Ascending aorta (tissue), 2 donors: ENCODE measurements at regions not wholly inside any gene's neighbourhood (a gene's known extent, or its start where the extent isn't known, plus 50 kb on each side); places are given as distances from the start of the nearest gene placed in this dataset.
"Not testable (repeated sequence)": the region's sequence is repeated elsewhere in the genome, so short reads cannot be mapped to it uniquely, and the experiment has no call there.

ENCODE experiments used
- DNase-seq, 2 donors: peaks; one replicate each; pipeline ENCODE4 v3.0.0-alpha.2; 2019; ENCODE audit warnings: low spot score in 2 of 2
- H3K27ac ChIP-seq, 2 donors: fragments of 200-600 bp; sonication (generic); one replicate each; pipeline ENCODE4 v1.5.1; 2016 to 2017; ENCODE audit warnings: mild to moderate bottlenecking in 1 of 2
- H3K27me3 ChIP-seq: fragments of 200-600 bp; sonication (generic); one replicate; pipeline ENCODE4 v1.5.1; 2017
- H3K36me3 ChIP-seq, 2 donors: fragments of 200-600 bp; sonication (generic); one replicate each; pipeline ENCODE4 v1.5.1; 2016
- H3K4me1 ChIP-seq, 2 donors: fragments of 200-600 bp; sonication (generic); one replicate each; pipeline ENCODE4 v1.5.1; 2016 to 2017; ENCODE audit warnings: mild to moderate bottlenecking in 1 of 2
- H3K4me3 ChIP-seq, 2 donors: fragments of 200-600 bp; sonication (generic); one replicate each; pipeline ENCODE4 v1.5.1; 2016 to 2017; ENCODE audit warnings: mild to moderate bottlenecking in 1 of 2
- H3K9me3 ChIP-seq, 2 donors: fragments of 200-600 bp; sonication (generic); one replicate each; pipeline ENCODE4 v1.5.1; 2016
- intact Hi-C: fragments of 100-400 bp; cut with DNase I; formaldehyde crosslinking; loops from one replicate; pipeline ENCODE4 v1.15.1; 2023
- TF ChIP-seq, protein P1 (sequence below), 3 experiments: fragments of 200-600 bp in 2 of 3; fragments of 450-650 bp in 1 of 3; sonication (generic) in 2 of 3; IDR thresholded peaks; one replicate each; pipeline ENCODE4 v1.5.1; 2016 to 2019; ENCODE audit warnings: antibody characterized with exemption in 3 of 3, mild to moderate bottlenecking in 1 of 3, moderate library complexity in 1 of 3

DNA sequence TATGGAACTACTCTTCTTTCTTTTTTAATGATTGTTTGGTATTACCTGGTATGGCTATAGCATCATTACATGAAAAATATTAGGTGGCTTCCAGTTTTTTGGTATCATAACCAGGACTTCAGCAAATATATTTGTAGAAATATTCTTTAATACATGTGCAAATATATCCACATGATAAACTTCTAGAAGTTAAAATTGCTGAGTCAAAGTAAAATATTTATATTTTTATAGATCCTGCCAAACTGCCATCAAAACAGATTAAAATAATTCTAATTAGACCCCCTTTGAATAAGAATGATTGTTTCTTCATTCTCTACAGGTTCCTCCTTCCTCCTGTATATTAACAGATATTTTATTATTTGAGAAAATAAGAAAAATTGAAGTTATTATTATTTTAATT, 708.5 kb upstream of the INTU start:
- intact Hi-C loops, result no loop called here
- Histone ChIP-seq H3K4me1 (no peaks in the 10 kb centered on the region), H3K4me3 (no peak overlapping the region), H3K27me3 (no peaks in the 10 kb centered on the region), H3K9me3 (peaks cover 3 to 5% of the 10 kb centered on the region in 2 donors), H3K36me3 (no peaks in the 10 kb centered on the region), H3K27ac (no peak overlapping the region)
- TF ChIP-seq, protein P1, sequence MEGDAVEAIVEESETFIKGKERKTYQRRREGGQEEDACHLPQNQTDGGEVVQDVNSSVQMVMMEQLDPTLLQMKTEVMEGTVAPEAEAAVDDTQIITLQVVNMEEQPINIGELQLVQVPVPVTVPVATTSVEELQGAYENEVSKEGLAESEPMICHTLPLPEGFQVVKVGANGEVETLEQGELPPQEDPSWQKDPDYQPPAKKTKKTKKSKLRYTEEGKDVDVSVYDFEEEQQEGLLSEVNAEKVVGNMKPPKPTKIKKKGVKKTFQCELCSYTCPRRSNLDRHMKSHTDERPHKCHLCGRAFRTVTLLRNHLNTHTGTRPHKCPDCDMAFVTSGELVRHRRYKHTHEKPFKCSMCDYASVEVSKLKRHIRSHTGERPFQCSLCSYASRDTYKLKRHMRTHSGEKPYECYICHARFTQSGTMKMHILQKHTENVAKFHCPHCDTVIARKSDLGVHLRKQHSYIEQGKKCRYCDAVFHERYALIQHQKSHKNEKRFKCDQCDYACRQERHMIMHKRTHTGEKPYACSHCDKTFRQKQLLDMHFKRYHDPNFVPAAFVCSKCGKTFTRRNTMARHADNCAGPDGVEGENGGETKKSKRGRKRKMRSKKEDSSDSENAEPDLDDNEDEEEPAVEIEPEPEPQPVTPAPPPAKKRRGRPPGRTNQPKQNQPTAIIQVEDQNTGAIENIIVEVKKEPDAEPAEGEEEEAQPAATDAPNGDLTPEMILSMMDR (IDR thresholded peaks at IDR 0.05), result no peak
- DNase-seq, result no peak

DNA sequence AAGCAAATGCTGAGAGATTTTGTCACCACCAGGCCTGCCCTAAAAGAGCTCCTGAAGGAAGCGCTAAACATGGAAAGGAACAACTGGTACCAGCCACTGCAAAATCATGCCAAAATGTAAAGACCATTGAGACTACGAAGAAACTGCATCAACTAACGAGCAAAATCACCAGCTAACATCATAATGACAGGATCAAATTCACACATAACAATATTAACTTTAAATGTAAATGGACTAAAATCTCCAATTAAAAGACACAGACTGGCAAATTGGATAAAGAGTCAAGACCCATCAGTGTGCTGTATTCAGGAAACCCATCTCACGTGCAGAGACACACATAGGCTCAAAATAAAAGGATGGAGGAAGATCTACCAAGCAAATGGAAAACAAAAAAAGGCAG, 702.7 kb upstream of the INTU start:
- H3K27me3 ChIP-seq, H3K27ac ChIP-seq, H3K36me3 ChIP-seq, H3K4me3 ChIP-seq, H3K9me3 ChIP-seq, H3K4me1 ChIP-seq, DNase-seq, intact Hi-C loops: not testable (repeated sequence)

DNA sequence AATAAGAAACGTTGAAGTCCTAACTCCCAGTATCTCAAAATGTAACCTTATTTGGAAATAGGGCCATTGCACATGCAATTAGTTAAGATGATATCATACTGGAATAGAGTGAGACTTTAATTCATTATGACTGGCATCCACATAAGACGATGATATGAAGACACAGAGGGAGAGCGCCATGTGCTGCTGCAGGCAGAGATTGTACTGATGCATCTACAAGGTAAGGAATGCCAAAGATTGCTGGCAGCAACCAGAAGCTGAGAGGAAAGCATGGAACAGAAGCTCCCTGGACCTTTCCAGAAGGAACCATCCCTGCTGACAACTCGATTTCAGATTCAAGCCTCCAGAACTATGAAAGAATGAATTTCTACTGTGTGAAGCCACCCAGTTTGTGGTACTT, 697.0 kb upstream of the INTU start:
- Histone ChIP-seq H3K9me3 (no peaks in the 10 kb centered on the region), H3K27me3 (no peaks in the 10 kb centered on the region), H3K4me3 (no peak overlapping the region), H3K36me3 (no peaks in the 10 kb centered on the region), H3K4me1 (no peaks in the 10 kb centered on the region), H3K27ac (no peak overlapping the region)
- DNase-seq, result no peak
- intact Hi-C loops, result no loop called here
- TF ChIP-seq, protein P1 (IDR thresholded peaks at IDR 0.05), result no peak

DNA sequence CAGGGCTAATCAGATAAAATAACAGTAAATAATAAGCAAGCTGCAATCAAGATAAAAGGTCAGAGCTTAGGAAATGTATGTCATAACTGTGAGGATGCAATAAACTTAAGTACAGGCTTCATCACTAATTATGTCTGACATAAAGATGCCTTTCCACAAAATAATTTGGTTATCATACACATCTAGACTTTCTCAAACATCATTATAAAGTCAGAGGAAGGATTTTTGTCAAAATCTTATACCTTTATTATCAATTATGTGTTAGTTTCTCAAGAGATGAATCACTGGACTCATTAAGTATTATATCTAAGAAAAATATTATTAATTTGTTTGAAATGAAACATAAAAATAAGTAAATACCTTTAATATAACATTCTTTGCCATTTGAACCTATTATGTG, 695.4 kb upstream of the INTU start:
- Histone ChIP-seq H3K4me1 (no peaks in the 10 kb centered on the region), H3K9me3 (no peaks in the 10 kb centered on the region), H3K27ac (no peak overlapping the region), H3K36me3 (no peaks in the 10 kb centered on the region), H3K4me3 (no peak overlapping the region), H3K27me3 (no peaks in the 10 kb centered on the region)
- intact Hi-C loops, result no loop called here
- no peak for DNase-seq
- TF ChIP-seq, protein P1 (IDR thresholded peaks at IDR 0.05), result no peak

DNA sequence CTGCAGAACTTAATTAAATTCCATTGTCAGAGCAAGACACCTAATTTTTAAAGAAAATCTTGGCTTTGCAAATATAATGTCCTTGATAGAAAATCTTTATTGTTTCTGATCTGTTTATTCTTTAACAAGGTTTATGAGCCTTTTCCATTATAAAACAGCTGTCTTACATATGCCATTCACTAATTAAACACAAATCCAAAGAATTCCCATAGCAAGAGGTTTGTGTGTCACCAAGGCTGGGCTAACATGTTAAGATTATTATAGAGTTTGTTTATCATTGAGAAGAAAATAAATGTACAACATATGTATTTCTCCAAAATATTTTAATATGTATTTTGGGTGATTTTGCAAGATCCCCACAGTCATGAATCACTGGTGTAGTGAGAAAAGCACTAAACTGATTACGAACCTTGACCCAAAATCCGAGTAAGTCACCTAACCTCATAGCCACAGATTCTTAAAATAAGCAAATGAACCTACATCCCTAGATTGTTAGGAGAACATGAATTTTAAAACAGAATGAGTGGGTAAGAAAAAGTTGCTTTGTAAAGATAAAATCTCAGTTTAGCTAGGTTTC, 694.8 kb upstream of the INTU start:
- Histone ChIP-seq H3K36me3 (no peaks in the 10 kb centered on the region), H3K27ac (no peak overlapping the region), H3K4me1 (no peaks in the 10 kb centered on the region), H3K9me3 (no peaks in the 10 kb centered on the region), H3K4me3 (no peak overlapping the region), H3K27me3 (no peaks in the 10 kb centered on the region)
- TF ChIP-seq, protein P1 (IDR thresholded peaks at IDR 0.05), result no peak
- DNase-seq, result no peak
- intact Hi-C loops, result no loop called here

DNA sequence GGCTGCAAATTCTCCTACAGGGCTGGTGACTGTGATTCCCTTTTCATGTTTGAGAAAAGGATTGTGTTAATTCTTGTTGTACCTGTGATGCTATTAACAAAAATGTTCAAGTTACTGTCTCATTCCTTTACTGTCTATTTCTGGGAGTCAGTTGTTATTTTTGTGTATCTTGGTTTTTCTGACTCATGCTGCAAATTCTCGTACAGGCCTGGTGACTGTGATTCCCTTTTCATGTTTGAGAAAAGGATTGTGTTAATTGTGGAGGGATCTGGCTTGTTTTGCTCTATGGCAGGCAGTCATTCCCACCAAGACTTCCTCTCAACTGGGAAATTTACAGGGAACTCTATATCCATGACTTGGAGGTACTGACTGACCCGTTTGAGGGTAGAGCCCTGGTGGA, 693.4 kb upstream of the INTU start:
- Histone ChIP-seq H3K9me3 (no peaks in the 10 kb centered on the region), H3K4me1 (no peaks in the 10 kb centered on the region), H3K4me3 (no peak overlapping the region), H3K27ac (no peak overlapping the region), H3K36me3 (no peaks in the 10 kb centered on the region), H3K27me3 (no peaks in the 10 kb centered on the region)
- no peak for DNase-seq
- TF ChIP-seq, protein P1 (IDR thresholded peaks at IDR 0.05), result no peak
- intact Hi-C loops, result no loop called here
